K562 (cell line): ENCODE measurements at regions not wholly inside any gene's neighbourhood (a gene's known extent, or its start where the extent isn't known, plus 50 kb on each side); places are given as distances from the start of the nearest gene placed in this dataset.

ENCODE experiments used
- ASH1L ChIP-seq: fragments of 450-650 bp; IDR thresholded peaks from 2 replicates; pipeline ENCODE4 v1.6.1; 2018; ENCODE audit warnings: borderline replicate concordance, mild to moderate bottlenecking, low read depth; ENCODE audit not compliant: partially characterized antibody
- CTCF ChIP-seq, 3 experiments: IDR thresholded peaks in 2 of 3; conservative IDR thresholded peaks in 1 of 3; 2 replicates each; pipeline ENCODE4 v1.5.1; 2011 to 2012; ENCODE audit warnings: low read length in 3 of 3, mild to moderate bottlenecking in 3 of 3, control low read depth in 2 of 3, improper control_type of control experiment in 1 of 3, inconsistent platforms in 1 of 3, low read depth in 1 of 3, mixed read lengths in 1 of 3, moderate library complexity in 1 of 3; ENCODE audit not compliant: insufficient read depth in 2 of 3
- HNRNPK ChIP-seq: fragments of 200-400 bp; formaldehyde crosslinking; IDR thresholded peaks from one replicate; pipeline ENCODE4 v1.6.1; 2018; ENCODE audit warnings: mild to moderate bottlenecking, low read depth, low read length; ENCODE audit not compliant: poor library complexity, severe bottlenecking
- NFYB ChIP-seq: IDR thresholded peaks from 2 replicates; pipeline ENCODE4 v1.6.1; 2011; ENCODE audit warnings: mild to moderate bottlenecking, moderate library complexity; ENCODE audit not compliant: insufficient read length; ENCODE audit errors: extremely low read depth
- PREB ChIP-seq: sonication (generic); formaldehyde crosslinking; IDR thresholded peaks from 2 replicates; pipeline ENCODE4 v1.8.1; 2023; ENCODE audit warnings: mild to moderate bottlenecking, missing genetic modification reagents
- SOX6 ChIP-seq: fragments of 450-650 bp; IDR thresholded peaks from 2 replicates; pipeline ENCODE4 v1.6.1; 2014; ENCODE audit warnings: mild to moderate bottlenecking
- USF2 ChIP-seq: sonication (generic); formaldehyde crosslinking; IDR thresholded peaks from 2 replicates; pipeline ENCODE4 v1.5.0; 2020; ENCODE audit warnings: missing genetic modification reagents
- ZNF609 ChIP-seq: sonication (generic); formaldehyde crosslinking; IDR thresholded peaks from 2 replicates; pipeline ENCODE4 v1.8.1; 2023; ENCODE audit warnings: missing genetic modification reagents, mild to moderate bottlenecking, borderline replicate concordance

- TF ChIP-seq CTCF (IDR thresholded peaks at IDR 0.05 in 2 of 3, conservative IDR thresholded peaks at IDR 0.05 in 1 of 3; ENCODE audit: insufficient read depth in 2 of 3, low read depth in 1 of 3, low read length in 3 of 3) (no peak), ZNF609 (no peak), NFYB (no peak), ASH1L (no peak), SOX6 (no peak), USF2 (no peak), HNRNPK (no peak), PREB (CRISPR knock-in tag) (no peak)
These were observed 54.6 kb upstream of the PTGR2 start for GRCh38 chr14:73796893-73797542.
